ENCODE measurements at regions not wholly inside any gene's neighbourhood (a gene's known extent, or its start where the extent isn't known, plus 50 kb on each side); places are given as distances from the start of the nearest gene placed in this dataset.
"Not testable (repeated sequence)": the region's sequence is repeated elsewhere in the genome, so short reads cannot be mapped to it uniquely, and the experiment has no call there.

DNA sequence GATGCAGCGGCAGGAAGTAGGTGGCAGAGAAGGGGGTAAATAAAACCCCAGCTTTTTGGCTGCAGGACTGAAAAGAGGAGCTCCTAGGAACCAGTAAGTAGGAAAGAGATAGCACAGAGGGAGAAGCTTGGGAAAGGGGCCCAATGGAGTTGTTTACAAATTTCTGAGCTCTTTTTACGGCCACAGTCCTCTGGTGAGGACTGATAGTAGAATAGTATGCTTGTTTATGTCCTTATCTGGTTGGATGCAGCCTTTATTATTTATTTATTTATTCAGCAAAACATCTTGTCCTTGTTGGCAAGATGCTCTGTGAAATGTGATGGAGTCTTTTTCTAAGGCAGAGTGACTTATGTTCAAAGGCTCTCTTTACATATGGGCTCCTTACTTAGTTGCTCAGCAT is 119.7 kb upstream of the AHI1 start:
- no peak for DNase-seq (ENCODE audit: low read depth)
- no peak overlapping the region for H3K4me3 ChIP-seq (ENCODE audit: control insufficient read depth, low read depth, low read length)
- TF ChIP-seq, protein P1, sequence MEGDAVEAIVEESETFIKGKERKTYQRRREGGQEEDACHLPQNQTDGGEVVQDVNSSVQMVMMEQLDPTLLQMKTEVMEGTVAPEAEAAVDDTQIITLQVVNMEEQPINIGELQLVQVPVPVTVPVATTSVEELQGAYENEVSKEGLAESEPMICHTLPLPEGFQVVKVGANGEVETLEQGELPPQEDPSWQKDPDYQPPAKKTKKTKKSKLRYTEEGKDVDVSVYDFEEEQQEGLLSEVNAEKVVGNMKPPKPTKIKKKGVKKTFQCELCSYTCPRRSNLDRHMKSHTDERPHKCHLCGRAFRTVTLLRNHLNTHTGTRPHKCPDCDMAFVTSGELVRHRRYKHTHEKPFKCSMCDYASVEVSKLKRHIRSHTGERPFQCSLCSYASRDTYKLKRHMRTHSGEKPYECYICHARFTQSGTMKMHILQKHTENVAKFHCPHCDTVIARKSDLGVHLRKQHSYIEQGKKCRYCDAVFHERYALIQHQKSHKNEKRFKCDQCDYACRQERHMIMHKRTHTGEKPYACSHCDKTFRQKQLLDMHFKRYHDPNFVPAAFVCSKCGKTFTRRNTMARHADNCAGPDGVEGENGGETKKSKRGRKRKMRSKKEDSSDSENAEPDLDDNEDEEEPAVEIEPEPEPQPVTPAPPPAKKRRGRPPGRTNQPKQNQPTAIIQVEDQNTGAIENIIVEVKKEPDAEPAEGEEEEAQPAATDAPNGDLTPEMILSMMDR (IDR thresholded peaks at IDR 0.05; ENCODE audit: control insufficient read depth, insufficient read depth, low read depth, low read length, missing control alignments): no peak

DNA sequence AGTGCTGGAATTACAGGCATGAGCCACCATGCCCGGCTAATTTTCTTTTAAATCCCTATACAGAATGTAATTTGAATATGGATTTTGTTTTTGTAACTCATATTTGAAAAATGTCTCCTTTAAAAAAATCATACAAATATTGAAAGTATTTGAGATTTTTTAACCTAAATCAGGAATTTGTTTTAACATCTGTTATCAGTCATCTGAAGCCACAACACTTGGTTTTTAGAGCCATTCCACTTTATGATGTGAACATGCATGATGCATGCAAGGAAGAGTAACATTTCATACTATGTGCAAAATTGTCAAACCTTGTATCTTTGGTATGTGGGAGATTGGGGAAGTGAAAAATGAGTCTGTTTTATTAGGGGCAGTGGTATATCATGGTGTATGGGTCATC is 124.5 kb upstream of the AHI1 start:
- no peak for DNase-seq (ENCODE audit: low read depth)
- no peak overlapping the region for H3K4me3 ChIP-seq (ENCODE audit: control insufficient read depth, low read depth, low read length)
- TF ChIP-seq, protein P1 (IDR thresholded peaks at IDR 0.05; ENCODE audit: control insufficient read depth, insufficient read depth, low read depth, low read length, missing control alignments): no peak

DNA sequence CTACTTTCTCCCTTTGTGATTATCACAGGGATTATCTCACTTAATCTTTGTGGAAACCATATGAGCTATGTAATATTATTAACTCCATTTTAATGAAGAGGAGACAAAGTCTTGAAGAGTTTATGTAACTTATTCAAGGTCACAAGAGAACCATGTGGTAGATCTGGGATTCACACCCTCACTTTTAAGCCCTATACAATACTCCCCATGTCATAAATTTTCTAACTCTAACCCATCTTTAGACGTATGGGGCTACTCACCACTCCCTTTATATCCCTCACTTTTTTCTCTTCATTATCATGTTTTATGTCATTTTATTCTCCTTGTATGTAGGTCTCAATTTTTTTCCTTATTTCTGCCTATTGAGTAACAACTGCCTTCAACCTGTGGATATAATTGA is 126.4 kb upstream of the AHI1 start:
- DNase-seq (ENCODE audit: low read depth): no peak
- TF ChIP-seq, protein P1 (IDR thresholded peaks at IDR 0.05; ENCODE audit: control insufficient read depth, insufficient read depth, low read depth, low read length, missing control alignments): no peak
- no peak overlapping the region for H3K4me3 ChIP-seq (ENCODE audit: control insufficient read depth, low read depth, low read length)

DNA sequence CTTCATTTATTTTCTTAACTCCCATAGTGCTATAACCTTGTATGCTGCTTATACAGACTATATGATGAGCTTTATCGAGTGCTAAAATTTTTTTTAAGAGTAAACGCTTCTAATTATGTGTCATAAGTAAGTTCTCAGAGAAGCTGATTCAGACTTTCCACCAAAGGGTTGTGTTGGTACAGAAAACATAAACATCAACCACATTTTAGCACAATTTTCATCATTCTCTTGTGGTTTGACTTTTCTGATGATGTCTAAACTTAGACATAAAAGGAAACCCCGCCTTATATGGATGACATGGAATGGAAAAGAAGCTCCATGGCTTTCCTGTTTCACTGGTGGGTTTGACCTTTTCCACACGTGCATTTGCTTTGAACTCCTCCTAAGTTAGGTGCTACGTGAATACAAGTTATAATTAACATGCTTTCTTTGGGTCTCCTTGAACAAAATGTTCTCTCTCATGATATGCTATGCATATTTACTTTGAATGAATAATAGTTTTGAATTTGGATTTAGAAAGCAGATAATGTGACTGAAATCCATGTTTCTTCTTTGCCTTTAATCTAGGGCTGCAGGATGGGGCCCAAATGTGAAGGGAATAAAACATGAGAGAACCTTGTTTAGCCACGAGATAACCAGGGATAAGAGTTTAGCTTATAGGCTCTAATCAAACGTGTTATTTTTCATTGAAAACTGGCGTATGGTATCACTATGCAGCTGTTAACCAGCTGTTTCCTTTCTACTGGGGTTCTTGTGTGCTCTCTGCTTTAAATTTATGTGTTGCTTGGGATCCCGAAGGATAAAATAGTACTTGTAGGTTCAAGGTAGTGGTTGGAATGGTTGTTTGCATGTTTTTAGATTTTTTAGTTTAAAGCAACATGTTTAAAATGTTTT is 127.1 kb upstream of the AHI1 start:
- DNase-seq (ENCODE audit: low read depth): no peak
- no peak overlapping the region for H3K4me3 ChIP-seq (ENCODE audit: control insufficient read depth, low read depth, low read length)
- TF ChIP-seq, protein P1 (IDR thresholded peaks at IDR 0.05; ENCODE audit: control insufficient read depth, insufficient read depth, low read depth, low read length, missing control alignments): no peak

DNA sequence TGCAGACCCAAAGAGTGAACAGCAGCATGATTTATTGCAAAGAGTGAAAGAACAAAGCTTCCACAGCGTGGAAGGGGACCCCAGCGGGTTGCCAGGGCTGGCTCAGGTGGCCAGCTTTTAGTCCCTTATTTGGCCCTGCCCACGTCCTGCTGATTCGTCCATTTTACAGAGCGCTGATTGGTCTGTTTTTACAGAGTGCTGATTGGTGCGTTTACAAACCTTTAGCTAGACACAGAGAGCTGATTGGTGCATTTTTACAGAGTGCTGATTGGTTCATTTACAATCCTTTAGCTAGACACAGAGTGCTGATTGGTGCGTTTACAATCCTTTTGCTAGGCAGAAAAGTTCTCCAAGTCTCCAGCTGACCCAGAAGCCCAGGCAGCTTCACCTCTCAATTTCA is 128.5 kb upstream of the AHI1 start:
- not testable (repeated sequence) for DNase-seq (ENCODE audit: low read depth); H3K4me3 ChIP-seq (ENCODE audit: control insufficient read depth, low read depth, low read length)

DNA sequence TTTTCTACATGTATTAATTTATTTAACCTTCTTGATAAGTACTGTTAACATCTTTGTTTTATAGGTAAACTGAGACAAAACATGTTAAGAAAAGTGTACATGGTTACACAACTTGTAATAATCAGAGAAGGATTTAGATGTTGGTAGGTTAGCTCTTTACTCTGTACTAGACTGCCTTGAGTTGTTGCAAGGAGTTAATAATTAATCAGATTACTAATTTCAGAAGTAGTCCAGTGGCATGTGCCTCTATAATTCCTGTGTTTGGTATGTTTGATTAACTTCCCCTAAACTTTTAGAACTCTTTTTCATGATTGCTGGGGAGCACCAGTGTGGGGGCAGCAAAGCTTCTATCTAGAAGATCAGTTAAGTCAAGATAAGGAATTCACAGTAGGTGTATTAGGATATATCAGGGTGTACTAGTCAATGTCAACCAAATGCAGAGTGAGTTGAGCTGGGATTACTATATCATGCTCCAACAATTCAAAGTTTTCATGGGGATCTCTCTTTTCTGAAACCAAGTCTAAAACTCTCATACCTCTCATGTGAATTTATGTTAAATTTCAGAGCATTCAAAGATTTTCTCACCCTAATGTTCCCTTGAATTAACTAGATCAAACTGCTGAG is 129.7 kb upstream of the AHI1 start:
- TF ChIP-seq, protein P1 (IDR thresholded peaks at IDR 0.05; ENCODE audit: control insufficient read depth, insufficient read depth, low read depth, low read length, missing control alignments): no peak
- no peak for DNase-seq (ENCODE audit: low read depth)
- no peak overlapping the region for H3K4me3 ChIP-seq (ENCODE audit: control insufficient read depth, low read depth, low read length)

DNA sequence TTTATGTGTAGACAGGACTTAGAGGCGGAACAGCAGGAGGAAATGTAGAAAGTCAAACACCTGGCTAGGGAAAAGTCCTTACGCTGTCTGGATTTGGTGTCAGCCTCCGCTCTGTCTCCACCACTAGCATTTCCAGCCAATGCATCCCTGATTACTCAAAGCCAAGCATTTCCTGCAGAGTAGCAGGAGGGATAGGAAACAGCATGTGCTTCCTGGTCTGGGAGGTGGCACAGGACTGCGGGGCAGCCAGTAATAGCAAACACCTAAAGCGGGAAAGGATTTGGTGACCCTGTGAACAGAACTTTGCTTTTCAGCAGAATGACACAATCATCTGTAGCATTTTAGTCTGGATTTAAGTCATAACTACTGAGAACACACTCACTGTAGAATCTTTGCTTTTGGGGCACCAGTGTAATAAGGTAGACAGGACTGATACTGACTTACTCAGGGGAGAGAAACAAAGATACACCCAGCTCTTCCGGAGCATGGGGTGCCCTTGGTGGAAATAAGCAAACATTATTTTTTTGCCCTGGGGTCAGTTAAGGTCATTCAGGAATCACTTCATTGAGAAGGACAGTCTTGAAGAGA is 133.3 kb upstream of the AHI1 start:
- H3K4me3 ChIP-seq (ENCODE audit: control insufficient read depth, low read depth, low read length): no peak overlapping the region
- no peak for DNase-seq (ENCODE audit: low read depth)
- TF ChIP-seq, protein P1 (IDR thresholded peaks at IDR 0.05; ENCODE audit: control insufficient read depth, insufficient read depth, low read depth, low read length, missing control alignments): no peak
